H1 (cell line): ENCODE measurements at regions not wholly inside any gene's neighbourhood (a gene's known extent, or its start where the extent isn't known, plus 50 kb on each side); places are given as distances from the start of the nearest gene placed in this dataset.
"Not testable (repeated sequence)": the region's sequence is repeated elsewhere in the genome, so short reads cannot be mapped to it uniquely, and the experiment has no call there.

Experiments
- CTCF ChIA-PET: fragments of 300-600 bp; sonication (Branson Sonifier 250); formaldehyde crosslinking; loops from one replicate; lab custom pipeline; 2021; ENCODE audit not compliant: partially characterized antibody; lab: Charles Lee
- POLR2A ChIA-PET: fragments of 300-600 bp; sonication (Branson Sonifier 250); formaldehyde crosslinking; loops from one replicate; lab custom pipeline; 2021; ENCODE audit warnings: inconsistent platforms; ENCODE audit not compliant: partially characterized antibody; lab: Charles Lee
- DNase-seq, 2 experiments: peaks; one replicate each; pipeline versions ENCODE4 v3.0.0 to v3.0.0-alpha.2; 2010 to 2022; ENCODE audit warnings: low spot score in 2 of 2, low read depth in 1 of 2, mixed read lengths in 1 of 2
- FAIRE-seq: peaks from 2 replicates; lab custom pipeline; 2011; peaks lifted over from hg19 to GRCh38; lab: Jason Lieb, UNC
- H2AFZ ChIP-seq: 2 replicates; pipeline ENCODE4 v1.8.1; 2012; ENCODE audit warnings: low read length, inconsistent platforms
- H2AK5ac ChIP-seq: 2 replicates; pipeline ENCODE4 v1.6.1; 2013; ENCODE audit warnings: low read depth, low read length
- H2BK120ac ChIP-seq: replicated peaks from 2 replicates; pipeline ENCODE3; 2013; ENCODE audit warnings: low read depth, low read length, inconsistent platforms
- H2BK12ac ChIP-seq: 2 replicates; pipeline ENCODE4 v1.6.1; 2013; ENCODE audit warnings: low read depth, low read length
- H2BK15ac ChIP-seq: 2 replicates; pipeline ENCODE4 v1.6.1; 2013; ENCODE audit warnings: low read length
- H2BK20ac ChIP-seq: 2 replicates; pipeline ENCODE4 v1.6.1; 2013; ENCODE audit warnings: low read length
- H2BK5ac ChIP-seq: 2 replicates; pipeline ENCODE4 v1.6.1; 2013; ENCODE audit warnings: low read depth, low read length
- H3K14ac ChIP-seq: 2 replicates; pipeline ENCODE4 v1.6.1; 2013; ENCODE audit warnings: inconsistent platforms; ENCODE audit not compliant: insufficient read length
- H3K18ac ChIP-seq: 2 replicates; pipeline ENCODE4 v1.6.1; 2013; ENCODE audit warnings: low read length; ENCODE audit errors: extremely low read depth
- H3K23ac ChIP-seq: 2 replicates; pipeline ENCODE4 v1.6.1; 2013; ENCODE audit warnings: inconsistent platforms; ENCODE audit not compliant: insufficient read length
- H3K23me2 ChIP-seq: 2 replicates; pipeline ENCODE4 v1.6.1; 2013; ENCODE audit warnings: low read depth, low read length
- H3K27ac ChIP-seq: 2 replicates; pipeline ENCODE4 v1.6.1; 2011; ENCODE audit warnings: low read depth, low read length, inconsistent platforms
- H3K27me3 ChIP-seq, 4 experiments: replicated peaks in 1 of 4; 1 replicate in 1 of 4; 2 replicates in 3 of 4; pipeline versions ENCODE4 v1.6.1 to v1.8.1; 2011 to 2013; ENCODE audit warnings: low read length in 3 of 4, mild to moderate bottlenecking in 3 of 4, inconsistent platforms in 2 of 4, mixed read lengths in 2 of 4, moderate library complexity in 1 of 4; ENCODE audit not compliant: control insufficient read depth in 3 of 4, insufficient read depth in 3 of 4; ENCODE audit errors: extremely low read depth in 1 of 4
- H3K36me3 ChIP-seq, 4 experiments: 2 replicates each; pipeline versions ENCODE4 v1.6.1 to v1.8.1; 2011 to 2013; ENCODE audit warnings: mild to moderate bottlenecking in 4 of 4, low read length in 3 of 4, moderate library complexity in 2 of 4, control low read depth in 1 of 4, inconsistent platforms in 1 of 4; ENCODE audit not compliant: insufficient read depth in 4 of 4, control insufficient read depth in 2 of 4
- H3K4ac ChIP-seq: replicated peaks from 2 replicates; pipeline ENCODE3; 2013; ENCODE audit warnings: low read length, low read depth, mixed read lengths, inconsistent platforms; ENCODE audit not compliant: insufficient read length
- H3K4me1 ChIP-seq, 4 experiments: replicated peaks in 1 of 4; 1 replicate in 1 of 4; 2 replicates in 3 of 4; pipeline versions ENCODE4 v1.6.1 to v1.8.1; 2011 to 2013; ENCODE audit warnings: low read length in 3 of 4, inconsistent platforms in 2 of 4, mixed read lengths in 1 of 4; ENCODE audit not compliant: insufficient read depth in 4 of 4, control insufficient read depth in 3 of 4
- H3K4me2 ChIP-seq, 2 experiments: 2 replicates each; pipeline versions ENCODE4 v1.6.1 to v1.8.1; 2011 to 2013; ENCODE audit warnings: low read depth in 2 of 2, low read length in 2 of 2, control low read depth in 1 of 2, inconsistent platforms in 1 of 2, mild to moderate bottlenecking in 1 of 2; ENCODE audit not compliant: insufficient read depth in 1 of 2
- H3K4me3 ChIP-seq, 4 experiments: fragments of 200-600, 300-600 bp in 1 of 4; sonication (generic), shearing (Covaris generic), sonication (Bioruptor Twin) in 1 of 4; 2 replicates each; pipeline versions ENCODE4 v1.5.1 to v1.8.1; 2011 to 2016; ENCODE audit warnings: low read length in 4 of 4, low read depth in 3 of 4, control low read depth in 2 of 4, inconsistent platforms in 2 of 4, mild to moderate bottlenecking in 2 of 4, mixed read lengths in 1 of 4, moderate library complexity in 1 of 4; ENCODE audit not compliant: insufficient read depth in 2 of 4; ENCODE audit errors: extremely low read depth in 1 of 4
- H3K56ac ChIP-seq: replicated peaks from 2 replicates; pipeline ENCODE3; 2013; ENCODE audit warnings: low read depth, mild to moderate bottlenecking, mixed read lengths, low read length, inconsistent platforms; ENCODE audit not compliant: insufficient read length
- H3K79me1 ChIP-seq: 2 replicates; pipeline ENCODE4 v1.6.1; 2013; ENCODE audit warnings: low read depth, low read length, control low read depth
- H3K79me2 ChIP-seq, 2 experiments: 2 replicates each; pipeline versions ENCODE4 v1.6.1 to v1.8.1; 2012 to 2013; ENCODE audit warnings: low read length in 2 of 2, mild to moderate bottlenecking in 2 of 2, inconsistent platforms in 1 of 2; ENCODE audit not compliant: insufficient read depth in 2 of 2, control insufficient read depth in 1 of 2
- H3K9ac ChIP-seq, 4 experiments: replicated peaks in 1 of 4; 1 replicate in 1 of 4; 2 replicates in 3 of 4; pipeline versions ENCODE4 v1.6.1 to v1.8.1; 2011 to 2013; ENCODE audit warnings: low read depth in 3 of 4, low read length in 3 of 4, control low read depth in 2 of 4, mild to moderate bottlenecking in 2 of 4, moderate library complexity in 2 of 4, inconsistent platforms in 1 of 4; ENCODE audit errors: extremely low read depth in 1 of 4
- H3K9me3 ChIP-seq, 2 experiments: 2 replicates each; pipeline versions ENCODE4 v1.6.1 to v1.8.1; 2012 to 2013; ENCODE audit warnings: mild to moderate bottlenecking in 2 of 2, moderate library complexity in 2 of 2, control low read depth in 1 of 2, inconsistent platforms in 1 of 2, low read depth in 1 of 2, low read length in 1 of 2, mixed read lengths in 1 of 2; ENCODE audit not compliant: insufficient read depth in 2 of 2
- H4K20me1 ChIP-seq, 2 experiments: replicated peaks in 1 of 2; 2 replicates each; pipeline versions ENCODE3 to v1.8.1; 2011 to 2013; ENCODE audit warnings: inconsistent platforms in 2 of 2, low read length in 2 of 2, mild to moderate bottlenecking in 1 of 2; ENCODE audit not compliant: insufficient read depth in 2 of 2, control insufficient read depth in 1 of 2
- H4K5ac ChIP-seq: 2 replicates; pipeline ENCODE4 v1.6.1; 2013; ENCODE audit warnings: low read length, low read depth, mixed read lengths, inconsistent platforms; ENCODE audit not compliant: insufficient read length
- H4K8ac ChIP-seq: 2 replicates; pipeline ENCODE4 v1.8.0; 2013; ENCODE audit warnings: mild to moderate bottlenecking, moderate library complexity, low read length, inconsistent platforms; ENCODE audit not compliant: insufficient read depth; ENCODE audit errors: extremely low read depth
- H4K91ac ChIP-seq: replicated peaks from 2 replicates; pipeline ENCODE3; 2013; ENCODE audit warnings: low read length, mixed read lengths, inconsistent platforms; ENCODE audit not compliant: insufficient read length
- WGBS, 2 experiments: shearing (Covaris generic) in 1 of 2; methylation state at CpG; one replicate each; pipeline versions ENCODE4 v1.1.6 to v1.1.7; 2013 to 2015; ENCODE audit warnings: low lambda C conversion rate in 2 of 2, mixed read lengths in 2 of 2, inconsistent platforms in 1 of 2, low coverage in 1 of 2, missing lambda C conversion rate in 1 of 2; ENCODE audit not compliant: insufficient replicate concordance in 2 of 2, insufficient coverage in 1 of 2, insufficient read length in 1 of 2; ENCODE audit errors: extremely low coverage in 1 of 2, missing lambda C conversion rate in 1 of 2; 5-methylcytosine and 5-hydroxymethylcytosine counted together

GRCh38 chr21:15640113-15640512 lies 89.7 kb upstream of the USP25 start:
- DNase-seq, H3K36me3 ChIP-seq, H3K23me2 ChIP-seq, H4K8ac ChIP-seq, H3K79me1 ChIP-seq, H3K27ac ChIP-seq, H3K9ac ChIP-seq, H2AFZ ChIP-seq, H3K79me2 ChIP-seq, H3K18ac ChIP-seq, H2AK5ac ChIP-seq, H4K20me1 ChIP-seq, H2BK5ac ChIP-seq, H3K9me3 ChIP-seq, H3K14ac ChIP-seq, H4K5ac ChIP-seq, H3K27me3 ChIP-seq, H3K56ac ChIP-seq, H2BK20ac ChIP-seq, H2BK15ac ChIP-seq, H3K4me1 ChIP-seq, H3K4me2 ChIP-seq, CTCF ChIA-PET, H2BK120ac ChIP-seq, FAIRE-seq, H3K4me3 ChIP-seq, H4K91ac ChIP-seq, H3K4ac ChIP-seq, H2BK12ac ChIP-seq, H3K23ac ChIP-seq, POLR2A ChIA-PET: not testable (repeated sequence)
- 91% methylated on average over 3 of the region's 3 CpGs; no CpG with 5 or more reads in 1 of the 2 experiments for WGBS, 2 experiments
